OCI-LY3 (cell line): ENCODE measurements at regions not wholly inside any gene's neighbourhood (a gene's known extent, or its start where the extent isn't known, plus 50 kb on each side); places are given as distances from the start of the nearest gene placed in this dataset.

Experiments used
- EZH2phosphoT487 ChIP-seq: fragments of 200-600 bp; shearing (Covaris generic); IDR thresholded peaks from 2 replicates; pipeline ENCODE4 v1.6.1; 2018; ENCODE audit warnings: antibody characterized with exemption, mixed run types, low read depth
- TF ChIP-seq, protein P1 (sequence below): fragments of 200-600, 300-600 bp; sonication (generic); IDR thresholded peaks from 2 replicates; pipeline ENCODE4 v1.5.1; 2014; ENCODE audit warnings: antibody characterized with exemption, low read length, low read depth

DNA sequence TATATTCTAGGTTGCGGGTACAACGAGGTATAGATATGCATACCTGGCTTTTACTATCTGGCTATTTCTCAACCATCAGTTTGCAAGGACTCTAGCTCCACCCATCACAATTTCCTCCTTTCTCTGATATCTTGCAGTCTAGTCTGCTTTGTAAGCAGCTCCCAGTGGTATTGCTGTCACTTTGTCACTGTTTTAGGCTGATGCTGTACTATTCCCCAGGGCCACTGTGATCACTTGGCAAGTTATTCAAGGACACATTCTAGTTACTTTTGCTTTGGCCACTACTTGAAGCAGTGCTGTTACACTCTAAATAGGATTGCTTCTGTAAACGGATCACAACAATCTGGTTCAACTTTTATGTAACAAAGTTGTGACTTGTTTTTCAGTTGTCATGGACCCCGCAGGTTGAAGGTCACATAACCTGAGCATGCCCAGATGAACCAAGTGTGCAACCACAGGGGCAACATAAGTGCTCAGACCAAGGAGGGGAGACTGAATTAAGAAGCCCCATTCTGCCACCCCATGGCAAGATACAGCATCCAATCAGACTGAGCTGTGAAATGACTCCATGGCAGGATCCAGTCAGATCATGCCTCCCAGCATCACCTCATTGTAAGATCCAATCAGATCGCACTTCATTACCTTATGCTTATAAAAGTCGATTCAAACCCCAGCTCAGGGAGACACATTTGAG lies 588.4 kb upstream of the CITED2 start:
- TF ChIP-seq, protein P1, sequence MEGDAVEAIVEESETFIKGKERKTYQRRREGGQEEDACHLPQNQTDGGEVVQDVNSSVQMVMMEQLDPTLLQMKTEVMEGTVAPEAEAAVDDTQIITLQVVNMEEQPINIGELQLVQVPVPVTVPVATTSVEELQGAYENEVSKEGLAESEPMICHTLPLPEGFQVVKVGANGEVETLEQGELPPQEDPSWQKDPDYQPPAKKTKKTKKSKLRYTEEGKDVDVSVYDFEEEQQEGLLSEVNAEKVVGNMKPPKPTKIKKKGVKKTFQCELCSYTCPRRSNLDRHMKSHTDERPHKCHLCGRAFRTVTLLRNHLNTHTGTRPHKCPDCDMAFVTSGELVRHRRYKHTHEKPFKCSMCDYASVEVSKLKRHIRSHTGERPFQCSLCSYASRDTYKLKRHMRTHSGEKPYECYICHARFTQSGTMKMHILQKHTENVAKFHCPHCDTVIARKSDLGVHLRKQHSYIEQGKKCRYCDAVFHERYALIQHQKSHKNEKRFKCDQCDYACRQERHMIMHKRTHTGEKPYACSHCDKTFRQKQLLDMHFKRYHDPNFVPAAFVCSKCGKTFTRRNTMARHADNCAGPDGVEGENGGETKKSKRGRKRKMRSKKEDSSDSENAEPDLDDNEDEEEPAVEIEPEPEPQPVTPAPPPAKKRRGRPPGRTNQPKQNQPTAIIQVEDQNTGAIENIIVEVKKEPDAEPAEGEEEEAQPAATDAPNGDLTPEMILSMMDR = no peak
- TF ChIP-seq EZH2phosphoT487 = no peak
